ENCODE measurements at regions not wholly inside any gene's neighbourhood (a gene's known extent, or its start where the extent isn't known, plus 50 kb on each side); places are given as distances from the start of the nearest gene placed in this dataset.

DNA sequence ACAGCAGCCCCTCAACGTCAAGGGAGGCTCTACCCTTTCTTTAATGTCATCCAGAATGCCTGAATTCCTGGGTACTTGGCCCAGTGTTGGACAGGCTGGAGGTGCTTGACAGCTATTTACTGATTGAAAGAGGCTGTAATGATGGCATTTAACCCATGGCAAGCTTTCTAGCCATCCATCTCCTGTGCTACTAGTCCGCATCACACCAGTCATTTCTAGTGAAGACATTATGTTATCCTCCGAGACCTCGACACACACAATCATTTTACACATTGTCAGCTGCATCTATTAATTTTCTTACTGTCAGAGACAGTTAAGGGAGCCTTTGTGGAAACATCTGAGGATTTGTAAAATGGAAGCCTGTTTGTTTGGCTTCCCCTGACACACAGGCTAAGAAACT, 149.3 kb upstream of the FSTL4 start:
- TF ChIP-seq POLR2A (IDR thresholded peaks at IDR 0.05; ENCODE audit: low read depth, low read length) = no peak
- TF ChIP-seq POLR2AphosphoS5 (IDR thresholded peaks at IDR 0.05; ENCODE audit: low read depth, low read length) = no peak
- no peak for TF ChIP-seq TAF1 (IDR thresholded peaks at IDR 0.05; ENCODE audit: low read depth, low read length)
- no peak for TF ChIP-seq PAX5 (IDR thresholded peaks at IDR 0.05; ENCODE audit: insufficient read depth, low read length, severe bottlenecking)
- TF ChIP-seq SPI1 (IDR thresholded peaks at IDR 0.05; ENCODE audit: low read depth, low read length) = no peak
- no peak for TF ChIP-seq POU2F2 (IDR thresholded peaks at IDR 0.05; ENCODE audit: low read depth, low read length)
